ENCODE measurements at regions not wholly inside any gene's neighbourhood (a gene's known extent, or its start where the extent isn't known, plus 50 kb on each side); places are given as distances from the start of the nearest gene placed in this dataset.

GRCh38 chr2:74760875-74761630, 72.9 kb upstream of the HK2 start:
- no peak for DNase-seq

GRCh38 chr2:74762789-74763188, 71.1 kb upstream of the HK2 start:
- DNase-seq = no peak

GRCh38 chr2:74763962-74764428, 69.9 kb upstream of the HK2 start:
- DNase-seq = no peak

GRCh38 chr2:74764429-74765272, 69.3 kb upstream of the HK2 start:
- peak in 1 of 2 experiments; percentile 14 for DNase-seq

GRCh38 chr2:74766780-74767179, 67.1 kb upstream of the HK2 start:
- no peak for DNase-seq

GRCh38 chr2:74767618-74768017, 66.3 kb upstream of the HK2 start:
- DNase-seq = no peak

GRCh38 chr2:74768401-74768914, 65.5 kb upstream of the HK2 start:
- no peak for DNase-seq

GRCh38 chr2:74772046-74772445, 61.9 kb upstream of the HK2 start:
- no peak for DNase-seq

- DNase-seq = no peak
Measured at GRCh38 chr2:74777161-74777900, 56.6 kb upstream of the HK2 start.

- DNase-seq = peak in 1 of 2 experiments; percentile 45
Measured at GRCh38 chr2:74778381-74779264, 55.3 kb upstream of the HK2 start.

- DNase-seq = no peak
Measured at GRCh38 chr2:74779265-74779558, 54.7 kb upstream of the HK2 start.

GRCh38 chr2:74779587-74780135, 54.3 kb upstream of the HK2 start:
- no peak for DNase-seq
